Mesodermal cell (in vitro differentiated cells): ENCODE measurements at regions not wholly inside any gene's neighbourhood (a gene's known extent, or its start where the extent isn't known, plus 50 kb on each side); places are given as distances from the start of the nearest gene placed in this dataset.
A peak's percentile ranks its signal among the peaks of the same experiment; 100 is the strongest.

Source experiments
- H3K27ac ChIP-seq: 2 replicates; pipeline ENCODE4 v1.7.0; 2013; ENCODE audit warnings: mild to moderate bottlenecking, low read depth, low read length, moderate library complexity; ENCODE audit not compliant: severe bottlenecking
- H3K36me3 ChIP-seq: 2 replicates; pipeline ENCODE4 v1.7.1; 2013; ENCODE audit warnings: mild to moderate bottlenecking, low read length, moderate library complexity; ENCODE audit not compliant: control insufficient read depth, insufficient read depth
- H3K4me1 ChIP-seq: one replicate; pipeline ENCODE4 v1.7.1; 2013; ENCODE audit warnings: mild to moderate bottlenecking, low read length; ENCODE audit not compliant: insufficient read depth, control insufficient read depth, poor library complexity, severe bottlenecking
- H3K4me3 ChIP-seq: 2 replicates; pipeline ENCODE4 v1.7.0; 2013; ENCODE audit warnings: low read length, control low read depth, mild to moderate bottlenecking; ENCODE audit not compliant: insufficient read depth, poor library complexity, severe bottlenecking; ENCODE audit errors: extremely low read depth
- H3K9me3 ChIP-seq: 2 replicates; pipeline ENCODE4 v1.7.1; 2013; ENCODE audit warnings: mild to moderate bottlenecking, low read length, moderate library complexity; ENCODE audit not compliant: control insufficient read depth
- WGBS, 2 experiments: methylation state at CpG; one replicate each; pipeline ENCODE4 v1.1.5; 2013; ENCODE audit warnings: missing lambda C conversion rate in 2 of 2; ENCODE audit not compliant: insufficient coverage in 2 of 2; 5-methylcytosine and 5-hydroxymethylcytosine counted together

- no peak overlapping the region for H3K27ac ChIP-seq
- 76 to 81% methylated on average over 8 to 9 of the region's 11 CpGs for WGBS, 2 experiments
- H3K36me3 ChIP-seq = no peaks in the 10 kb centered on the region
- no peaks in the 10 kb centered on the region for H3K9me3 ChIP-seq
- H3K4me3 ChIP-seq = no peak overlapping the region
- H3K4me1 ChIP-seq = peaks cover 17% of the 10 kb centered on the region
Measured at GRCh38 chr6:21375151-21376116, 218.1 kb upstream of the SOX4 start.

GRCh38 chr6:21377356-21377755 lies 216.2 kb upstream of the SOX4 start:
- no peaks in the 10 kb centered on the region for H3K9me3 ChIP-seq
- H3K4me3 ChIP-seq = no peak overlapping the region
- WGBS, 2 experiments = 74 to 77% methylated on average over 6 of the region's 6 CpGs
- no peak overlapping the region for H3K27ac ChIP-seq
- H3K4me1 ChIP-seq = peaks cover 17% of the 10 kb centered on the region
- H3K36me3 ChIP-seq = no peaks in the 10 kb centered on the region

GRCh38 chr6:21381331-21381963 lies 212.1 kb upstream of the SOX4 start:
- peaks cover 11% of the 10 kb centered on the region for H3K4me1 ChIP-seq
- H3K4me3 ChIP-seq = no peak overlapping the region
- no peaks in the 10 kb centered on the region for H3K9me3 ChIP-seq
- H3K27ac ChIP-seq = no peak overlapping the region
- WGBS, 2 experiments = 75 to 100% methylated on average over 1 of the region's 3 CpGs
- no peaks in the 10 kb centered on the region for H3K36me3 ChIP-seq

- WGBS, 2 experiments = 77 to 86% methylated on average over 10 to 11 of the region's 12 CpGs
- Histone ChIP-seq H3K4me1 (peaks cover 5% of the 10 kb centered on the region), H3K36me3 (no peaks in the 10 kb centered on the region), H3K27ac (no peak overlapping the region), H3K4me3 (no peak overlapping the region), H3K9me3 (no peaks in the 10 kb centered on the region)
Measured at GRCh38 chr6:21382821-21383449, 210.6 kb upstream of the SOX4 start.

- Histone ChIP-seq H3K4me3 (no peak overlapping the region), H3K9me3 (no peaks in the 10 kb centered on the region), H3K27ac (peak overlapping the region; percentile 16), H3K36me3 (no peaks in the 10 kb centered on the region), H3K4me1 (peaks cover 4% of the 10 kb centered on the region)
- 93 to 95% methylated on average over 8 to 15 of the region's 17 CpGs for WGBS, 2 experiments
Measured at GRCh38 chr6:21383450-21384085, 210.0 kb upstream of the SOX4 start.

- Histone ChIP-seq H3K27ac (no peak overlapping the region), H3K4me1 (peaks cover 4% of the 10 kb centered on the region), H3K9me3 (no peaks in the 10 kb centered on the region), H3K4me3 (no peak overlapping the region), H3K36me3 (no peaks in the 10 kb centered on the region)
- 94 to 100% methylated on average over 2 of the region's 8 CpGs for WGBS, 2 experiments
Measured at GRCh38 chr6:21384216-21384615, 209.3 kb upstream of the SOX4 start.

- H3K4me3 ChIP-seq = no peak overlapping the region
- H3K9me3 ChIP-seq = no peaks in the 10 kb centered on the region
- H3K4me1 ChIP-seq = peaks cover 4% of the 10 kb centered on the region
- no peaks in the 10 kb centered on the region for H3K36me3 ChIP-seq
- 44 to 89% methylated on average over 1 to 2 of the region's 2 CpGs for WGBS, 2 experiments
- H3K27ac ChIP-seq = no peak overlapping the region
Measured at GRCh38 chr6:21386744-21387143, 206.8 kb upstream of the SOX4 start.

GRCh38 chr6:21390532-21391213 lies 202.9 kb upstream of the SOX4 start:
- H3K36me3 ChIP-seq = no peaks in the 10 kb centered on the region
- peaks cover 10% of the 10 kb centered on the region for H3K4me1 ChIP-seq
- 85 to 93% methylated on average over 2 to 3 of the region's 5 CpGs for WGBS, 2 experiments

GRCh38 chr6:21392177-21392576 lies 201.4 kb upstream of the SOX4 start:
- H3K27ac ChIP-seq = no peak overlapping the region
- H3K4me1 ChIP-seq = peaks cover 12% of the 10 kb centered on the region
- WGBS, 2 experiments = no CpG with 5 or more reads among the region's 2 CpGs
- H3K9me3 ChIP-seq = no peaks in the 10 kb centered on the region
- H3K36me3 ChIP-seq = no peaks in the 10 kb centered on the region
- H3K4me3 ChIP-seq = no peak overlapping the region

More at GRCh38 chr6:21390532-21391213, 202.9 kb upstream of the SOX4 start:
- H3K4me3 ChIP-seq = no peak overlapping the region
- no peaks in the 10 kb centered on the region for H3K9me3 ChIP-seq
- H3K27ac ChIP-seq = no peak overlapping the region
